Smooth muscle cell (in vitro differentiated cells): ENCODE measurements at regions not wholly inside any gene's neighbourhood (a gene's known extent, or its start where the extent isn't known, plus 50 kb on each side); places are given as distances from the start of the nearest gene placed in this dataset.

Experiments used
- DNase-seq: peaks from one replicate; lab custom pipeline; 2025; ENCODE audit not compliant: unreplicated experiment; lab: John Stamatoyannopoulos, UW
- H2AFZ ChIP-seq: fragments of 200-600 bp; sonication (generic); 2 replicates; pipeline ENCODE4 v1.6.0; 2016; ENCODE audit warnings: antibody characterized with exemption, low read depth, mild to moderate bottlenecking
- H3F3A ChIP-seq: fragments of 200-600 bp; sonication (generic); 2 replicates; pipeline ENCODE4 v1.6.0; 2017; ENCODE audit warnings: antibody characterized with exemption, low read depth
- H3K27ac ChIP-seq: fragments of 200-600 bp; sonication (generic); 2 replicates; pipeline ENCODE4 v1.5.1; 2016; ENCODE audit warnings: low read depth, mild to moderate bottlenecking
- H3K27me3 ChIP-seq: fragments of 200-600 bp; sonication (generic); 2 replicates; pipeline ENCODE4 v1.6.1; 2016; ENCODE audit warnings: low read depth, mild to moderate bottlenecking
- H3K36me3 ChIP-seq: fragments of 200-600 bp; sonication (generic); 2 replicates; pipeline ENCODE4 v1.5.1; 2016; ENCODE audit warnings: low read depth
- H3K4me1 ChIP-seq: fragments of 200-600 bp; sonication (generic); 2 replicates; pipeline ENCODE4 v1.5.1; 2016; ENCODE audit warnings: low read depth
- H3K4me2 ChIP-seq: fragments of 200-600 bp; sonication (generic); 2 replicates; pipeline ENCODE4 v1.6.0; 2016; ENCODE audit warnings: mild to moderate bottlenecking
- H3K4me3 ChIP-seq: fragments of 200-600 bp; sonication (generic); 2 replicates; pipeline ENCODE4 v1.5.1; 2016; ENCODE audit warnings: mild to moderate bottlenecking
- H3K79me2 ChIP-seq: fragments of 200-600 bp; sonication (generic); 2 replicates; pipeline ENCODE4 v1.6.0; 2016; ENCODE audit warnings: low read depth, mild to moderate bottlenecking
- H3K9ac ChIP-seq: fragments of 200-600 bp; sonication (generic); 2 replicates; pipeline ENCODE4 v1.6.0; 2016; ENCODE audit warnings: low read depth
- H3K9me3 ChIP-seq: fragments of 200-600 bp; sonication (generic); replicated peaks from 2 replicates; pipeline ENCODE4 v1.5.1; 2016; ENCODE audit warnings: low read depth
- H4K20me1 ChIP-seq: fragments of 200-600 bp; sonication (generic); 2 replicates; pipeline ENCODE4 v1.6.0; 2016; ENCODE audit warnings: low read depth
- WGBS: methylation state at CpG from one replicate; pipeline ENCODE4 v1.1.7; 2016; ENCODE audit warnings: low lambda C conversion rate; 5-methylcytosine and 5-hydroxymethylcytosine counted together
- TF ChIP-seq, protein P1 (sequence below): fragments of 200-600 bp; sonication (generic); IDR thresholded peaks from 2 replicates; pipeline ENCODE4 v1.5.1; 2017; ENCODE audit warnings: borderline replicate concordance, mild to moderate bottlenecking, antibody characterized with exemption; ENCODE audit not compliant: insufficient read depth, poor library complexity, severe bottlenecking

DNA sequence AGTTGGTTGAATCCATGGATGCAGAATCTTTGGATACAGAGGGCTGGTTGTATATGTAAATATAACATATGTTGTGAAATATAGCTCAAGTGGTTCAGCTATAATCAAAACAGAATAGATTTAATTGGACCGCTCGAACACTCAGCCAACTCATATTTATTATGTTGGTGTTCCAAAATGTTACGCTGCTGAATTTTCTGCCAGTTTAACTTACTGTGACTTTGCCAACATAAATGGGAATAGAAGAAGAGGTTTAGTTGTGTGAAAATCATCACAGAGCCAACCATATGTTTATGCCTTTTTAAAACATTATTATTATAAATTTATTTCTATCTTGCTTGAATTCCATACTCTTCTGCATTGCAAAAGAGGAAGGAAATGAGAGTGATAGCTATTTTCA lies 178.2 kb upstream of the FBXL7 start:
- Histone ChIP-seq H3F3A (no peaks in the 10 kb centered on the region), H2AFZ (no peak overlapping the region), H3K9ac (no peak overlapping the region), H3K4me3 (no peak overlapping the region), H4K20me1 (no peaks in the 10 kb centered on the region), H3K9me3 (no peaks in the 10 kb centered on the region), H3K79me2 (no peaks in the 10 kb centered on the region), H3K4me1 (peaks cover 6% of the 10 kb centered on the region), H3K36me3 (no peaks in the 10 kb centered on the region), H3K4me2 (no peak overlapping the region), H3K27ac (no peak overlapping the region), H3K27me3 (peaks cover 7% of the 10 kb centered on the region)
- WGBS, result 96% methylated on average over 3 of the region's 3 CpGs
- TF ChIP-seq, protein P1, sequence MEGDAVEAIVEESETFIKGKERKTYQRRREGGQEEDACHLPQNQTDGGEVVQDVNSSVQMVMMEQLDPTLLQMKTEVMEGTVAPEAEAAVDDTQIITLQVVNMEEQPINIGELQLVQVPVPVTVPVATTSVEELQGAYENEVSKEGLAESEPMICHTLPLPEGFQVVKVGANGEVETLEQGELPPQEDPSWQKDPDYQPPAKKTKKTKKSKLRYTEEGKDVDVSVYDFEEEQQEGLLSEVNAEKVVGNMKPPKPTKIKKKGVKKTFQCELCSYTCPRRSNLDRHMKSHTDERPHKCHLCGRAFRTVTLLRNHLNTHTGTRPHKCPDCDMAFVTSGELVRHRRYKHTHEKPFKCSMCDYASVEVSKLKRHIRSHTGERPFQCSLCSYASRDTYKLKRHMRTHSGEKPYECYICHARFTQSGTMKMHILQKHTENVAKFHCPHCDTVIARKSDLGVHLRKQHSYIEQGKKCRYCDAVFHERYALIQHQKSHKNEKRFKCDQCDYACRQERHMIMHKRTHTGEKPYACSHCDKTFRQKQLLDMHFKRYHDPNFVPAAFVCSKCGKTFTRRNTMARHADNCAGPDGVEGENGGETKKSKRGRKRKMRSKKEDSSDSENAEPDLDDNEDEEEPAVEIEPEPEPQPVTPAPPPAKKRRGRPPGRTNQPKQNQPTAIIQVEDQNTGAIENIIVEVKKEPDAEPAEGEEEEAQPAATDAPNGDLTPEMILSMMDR, result no peak
- DNase-seq, result no peak

DNA sequence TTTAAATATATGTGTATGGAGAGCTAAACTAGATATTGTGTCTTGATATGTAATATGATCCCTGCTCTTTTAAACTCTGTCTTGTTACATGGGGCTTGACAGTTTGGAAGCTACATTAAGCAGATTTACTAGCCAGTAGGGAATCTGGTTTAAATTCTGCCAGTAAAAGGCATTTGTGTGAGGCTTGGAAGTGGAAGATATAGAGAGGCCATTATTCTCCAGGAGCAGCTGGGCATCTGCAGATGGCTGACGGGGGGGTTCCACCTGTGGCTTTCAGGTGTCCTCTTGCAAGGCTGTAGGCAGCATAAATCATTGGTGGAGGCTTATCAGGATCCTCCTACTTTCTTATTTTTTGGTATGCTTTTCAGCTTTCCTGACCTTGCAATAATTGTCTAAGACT lies 179.1 kb upstream of the FBXL7 start:
- Histone ChIP-seq H3K36me3 (no peaks in the 10 kb centered on the region), H3K4me3 (no peak overlapping the region), H3K4me2 (no peak overlapping the region), H3K9ac (no peak overlapping the region), H4K20me1 (no peaks in the 10 kb centered on the region), H3K9me3 (no peaks in the 10 kb centered on the region), H3K4me1 (peaks cover 6% of the 10 kb centered on the region), H3K79me2 (no peaks in the 10 kb centered on the region), H3K27me3 (peaks cover 15% of the 10 kb centered on the region), H3F3A (no peaks in the 10 kb centered on the region), H3K27ac (no peak overlapping the region), H2AFZ (no peak overlapping the region)
- TF ChIP-seq, protein P1, result no peak
- no peak for DNase-seq
- 57% methylated on average over 1 of the region's 1 CpG for WGBS

DNA sequence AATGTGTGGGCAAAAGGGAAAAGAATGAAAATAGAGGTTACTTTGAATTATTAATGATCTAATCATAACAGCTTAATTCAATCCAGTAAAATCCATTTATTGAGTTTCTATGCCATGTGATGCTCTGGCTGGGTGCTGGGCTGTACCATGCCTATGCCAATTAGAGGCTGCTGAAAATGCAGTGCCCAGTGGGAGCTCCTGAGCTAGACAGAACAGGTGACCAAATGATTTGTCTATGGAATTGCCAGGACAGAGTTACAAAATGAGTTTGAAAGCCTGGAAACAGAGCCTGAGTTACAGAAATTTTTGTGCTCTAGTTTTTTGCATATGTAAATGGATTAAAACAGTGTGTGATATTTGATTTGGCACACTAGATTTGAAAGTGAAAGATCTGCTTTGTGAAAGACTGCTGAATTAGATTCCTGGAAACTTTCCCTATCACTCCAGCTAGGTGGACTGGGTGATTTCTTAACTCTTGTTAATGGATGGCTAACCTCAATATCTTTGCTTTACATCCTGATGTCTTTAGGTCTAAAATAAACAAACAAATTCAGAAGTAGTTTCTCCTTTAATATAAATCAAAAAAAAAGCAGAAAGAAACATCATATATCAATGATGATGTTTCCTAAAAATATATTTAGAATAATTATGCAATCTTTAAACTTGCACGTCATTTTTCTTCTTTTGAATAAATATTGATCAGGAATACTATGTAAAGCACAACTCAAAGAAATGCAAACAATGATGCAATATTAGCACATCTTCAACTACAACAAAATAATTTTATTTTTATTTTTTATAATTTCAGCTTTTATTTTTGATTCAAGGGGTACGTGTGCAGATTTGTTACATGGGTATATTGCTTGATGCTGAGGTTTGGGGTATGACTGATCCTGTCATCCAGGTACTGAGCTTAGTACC lies 194.8 kb upstream of the FBXL7 start:
- no peak overlapping the region for H3K9ac ChIP-seq
- H3K27me3 ChIP-seq, result peaks cover 53% of the 10 kb centered on the region
- H3K79me2 ChIP-seq, result no peaks in the 10 kb centered on the region
- no peak overlapping the region for H3K4me2 ChIP-seq
- H3K4me3 ChIP-seq, result no peak overlapping the region
- TF ChIP-seq, protein P1, result no peak
- H3K4me1 ChIP-seq, result no peaks in the 10 kb centered on the region
- DNase-seq, result no peak
- no peaks in the 10 kb centered on the region for H3F3A ChIP-seq
- H3K27ac ChIP-seq, result no peak overlapping the region
- no peaks in the 10 kb centered on the region for H3K9me3 ChIP-seq
- H4K20me1 ChIP-seq, result no peaks in the 10 kb centered on the region
- H2AFZ ChIP-seq, result no peak overlapping the region
- no peaks in the 10 kb centered on the region for H3K36me3 ChIP-seq
- WGBS, result 88% methylated on average over 2 of the region's 2 CpGs
